OCI-LY7 (cell line): ENCODE measurements at regions not wholly inside any gene's neighbourhood (a gene's known extent, or its start where the extent isn't known, plus 50 kb on each side); places are given as distances from the start of the nearest gene placed in this dataset.

Experiments
- BruUV-seq: library from RNA; stranded (reverse); fragments of 400-500 nt; replicated peaks from 2 replicates; lab custom pipeline; 2021; lab: Mats Ljungman, UMichigan
- CTCF ChIA-PET: fragments of 300-600 bp; sonication (Branson Sonifier 250); formaldehyde crosslinking; loops from one replicate; lab custom pipeline; 2022; ENCODE audit warnings: antibody characterized with exemption; ENCODE audit not compliant: unreplicated experiment; lab: Charles Lee
- POLR2A ChIA-PET: fragments of 300-600 bp; sonication (Branson Sonifier 250); formaldehyde crosslinking; loops from one replicate; lab custom pipeline; 2022; ENCODE audit warnings: antibody characterized with exemption; lab: Charles Lee
- DNase-seq: peaks from one replicate; pipeline ENCODE4 v3.0.0-alpha.2; 2015; ENCODE audit warnings: low spot score
- H2AFZ ChIP-seq: fragments of 200-600 bp; sonication (generic), shearing (Covaris generic); 2 replicates; pipeline ENCODE4 v1.6.1; 2014; ENCODE audit warnings: mild to moderate bottlenecking, antibody characterized with exemption, low read length, moderate library complexity
- H3K27ac ChIP-seq: fragments of 200-600 bp; sonication (generic); 2 replicates; pipeline ENCODE4 v1.5.1; 2014; ENCODE audit warnings: mixed run types, low read depth, mild to moderate bottlenecking, moderate library complexity, low read length, inconsistent platforms; ENCODE audit not compliant: poor library complexity, severe bottlenecking
- H3K36me3 ChIP-seq: fragments of 200-600 bp; sonication (generic); 2 replicates; pipeline ENCODE4 v1.6.1; 2014; ENCODE audit warnings: mild to moderate bottlenecking, antibody characterized with exemption, low read length, moderate library complexity, mixed read lengths; ENCODE audit not compliant: insufficient read depth
- H3K4me1 ChIP-seq: fragments of 200-600 bp; sonication (generic); 2 replicates; pipeline ENCODE4 v1.5.1; 2014; ENCODE audit warnings: mild to moderate bottlenecking, low read length; ENCODE audit not compliant: insufficient read depth, poor library complexity, severe bottlenecking
- H3K4me2 ChIP-seq: fragments of 200-600 bp; sonication (generic); 2 replicates; pipeline ENCODE4 v1.6.1; 2014; ENCODE audit warnings: mild to moderate bottlenecking, low read length
- H3K4me3 ChIP-seq: fragments of 200-600 bp; sonication (generic); 2 replicates; pipeline ENCODE4 v1.5.1; 2014; ENCODE audit warnings: mild to moderate bottlenecking, low read depth, low read length; ENCODE audit not compliant: poor library complexity, severe bottlenecking
- H3K79me2 ChIP-seq: fragments of 200-600 bp; sonication (generic); 2 replicates; pipeline ENCODE4 v1.6.1; 2016; ENCODE audit warnings: low read depth, mild to moderate bottlenecking, low read length, moderate library complexity, mixed read lengths; ENCODE audit not compliant: insufficient read depth
- H3K9me2 ChIP-seq: fragments of 200-600 bp; sonication (generic); 2 replicates; pipeline ENCODE4 v1.6.1; 2016; ENCODE audit warnings: mild to moderate bottlenecking, low read length, mixed read lengths; ENCODE audit not compliant: insufficient read depth
- H3K9me3 ChIP-seq: fragments of 200-600 bp; sonication (generic); 2 replicates; pipeline ENCODE4 v1.6.1; 2014; ENCODE audit warnings: mild to moderate bottlenecking, mixed run types, low read length, mixed read lengths
- H4K20me1 ChIP-seq: fragments of 200-600 bp; sonication (generic); 2 replicates; pipeline ENCODE4 v1.6.1; 2014; ENCODE audit warnings: mild to moderate bottlenecking, antibody characterized with exemption, low read length, moderate library complexity, mixed read lengths; ENCODE audit not compliant: insufficient read depth
- EZH2phosphoT487 ChIP-seq: fragments of 200-600 bp; sonication (generic); IDR thresholded peaks from 2 replicates; pipeline ENCODE4 v1.6.1; 2018; ENCODE audit warnings: low read depth, borderline replicate concordance, mild to moderate bottlenecking, mixed run types, antibody characterized with exemption, low read length, moderate library complexity, mixed read lengths
- intact Hi-C: fragments of 100-400 bp; cut with micrococcal nuclease; formaldehyde crosslinking; loops from one replicate; pipeline ENCODE4 v1.10.0; 2022; ENCODE audit not compliant: unreplicated experiment
- TF ChIP-seq, protein P1 (sequence below): fragments of 200-600 bp; sonication (generic); conservative IDR thresholded peaks from 2 replicates; pipeline ENCODE4 v1.5.1; 2014; ENCODE audit warnings: mild to moderate bottlenecking, antibody characterized with exemption, low read length, moderate library complexity, mixed read lengths

DNA sequence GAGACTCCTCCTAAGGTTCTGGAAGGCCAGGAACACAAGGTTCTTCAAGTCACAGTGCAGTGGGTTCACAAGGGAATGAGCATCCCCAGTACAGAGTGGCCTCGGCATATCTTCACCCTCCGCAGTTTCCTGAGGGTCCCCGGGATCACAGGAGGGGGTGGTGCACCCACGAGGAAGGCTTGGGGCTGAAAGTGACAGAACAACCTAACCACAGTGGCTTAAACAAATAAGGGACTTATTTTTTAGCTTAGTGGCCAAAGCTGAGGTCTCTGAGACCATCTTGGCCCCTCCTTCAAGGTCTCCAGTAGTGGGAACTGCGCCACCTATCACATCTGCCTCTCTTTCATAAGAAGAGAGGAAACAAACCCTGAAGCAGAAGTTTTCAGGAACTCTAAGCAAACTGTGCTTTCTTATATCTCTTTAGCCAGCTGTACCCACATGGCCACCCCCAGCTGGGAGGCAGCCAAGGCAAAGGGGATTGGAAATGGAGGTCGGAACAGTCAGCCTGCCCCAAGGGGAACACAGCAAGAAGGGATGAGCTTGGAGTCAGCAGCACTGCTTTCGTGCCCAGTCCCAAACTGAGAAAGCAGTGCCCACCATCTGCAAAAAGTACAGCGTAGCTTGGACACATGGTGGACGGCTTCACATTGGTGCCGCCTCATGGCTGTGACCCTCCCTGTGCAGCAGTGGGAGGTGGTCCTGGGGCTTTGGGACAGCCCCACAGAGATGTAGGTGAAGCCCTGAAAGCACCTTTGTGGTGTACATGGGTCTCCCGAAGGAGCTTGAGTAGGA is 260.0 kb upstream of the ID2 start:
- H3K9me2 ChIP-seq, result no peaks in the 10 kb centered on the region
- no peak overlapping the region for H3K27ac ChIP-seq
- no peak for TF ChIP-seq EZH2phosphoT487
- TF ChIP-seq, protein P1, sequence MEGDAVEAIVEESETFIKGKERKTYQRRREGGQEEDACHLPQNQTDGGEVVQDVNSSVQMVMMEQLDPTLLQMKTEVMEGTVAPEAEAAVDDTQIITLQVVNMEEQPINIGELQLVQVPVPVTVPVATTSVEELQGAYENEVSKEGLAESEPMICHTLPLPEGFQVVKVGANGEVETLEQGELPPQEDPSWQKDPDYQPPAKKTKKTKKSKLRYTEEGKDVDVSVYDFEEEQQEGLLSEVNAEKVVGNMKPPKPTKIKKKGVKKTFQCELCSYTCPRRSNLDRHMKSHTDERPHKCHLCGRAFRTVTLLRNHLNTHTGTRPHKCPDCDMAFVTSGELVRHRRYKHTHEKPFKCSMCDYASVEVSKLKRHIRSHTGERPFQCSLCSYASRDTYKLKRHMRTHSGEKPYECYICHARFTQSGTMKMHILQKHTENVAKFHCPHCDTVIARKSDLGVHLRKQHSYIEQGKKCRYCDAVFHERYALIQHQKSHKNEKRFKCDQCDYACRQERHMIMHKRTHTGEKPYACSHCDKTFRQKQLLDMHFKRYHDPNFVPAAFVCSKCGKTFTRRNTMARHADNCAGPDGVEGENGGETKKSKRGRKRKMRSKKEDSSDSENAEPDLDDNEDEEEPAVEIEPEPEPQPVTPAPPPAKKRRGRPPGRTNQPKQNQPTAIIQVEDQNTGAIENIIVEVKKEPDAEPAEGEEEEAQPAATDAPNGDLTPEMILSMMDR, result peak; percentile 65
- ChIA-PET CTCF (interaction anchor here (0.6 to 1.5 kb wide), 2 partner anchors 11 to 125 kb away, joined by 4 read pairs; no protein-coding TSS in a partner anchor), POLR2A (interaction anchor here (0.6 to 1.2 kb wide), 4 partner anchors 15 to 1362 kb away, joined by 3 read pairs; no protein-coding TSS in a partner anchor)
- H3K4me3 ChIP-seq, result no peak overlapping the region
- H3K4me2 ChIP-seq, result peak overlapping the region; percentile 19
- intact Hi-C loops, result no loop called here
- no TSS peak for BruUV-seq
- H4K20me1 ChIP-seq, result no peaks in the 10 kb centered on the region
- no peaks in the 10 kb centered on the region for H3K36me3 ChIP-seq
- peak; percentile 49 for DNase-seq
- no peaks in the 10 kb centered on the region for H3K79me2 ChIP-seq
- peaks cover 12% of the 10 kb centered on the region for H3K4me1 ChIP-seq
- H3K9me3 ChIP-seq, result no peaks in the 10 kb centered on the region
- H2AFZ ChIP-seq, result no peak overlapping the region

DNA sequence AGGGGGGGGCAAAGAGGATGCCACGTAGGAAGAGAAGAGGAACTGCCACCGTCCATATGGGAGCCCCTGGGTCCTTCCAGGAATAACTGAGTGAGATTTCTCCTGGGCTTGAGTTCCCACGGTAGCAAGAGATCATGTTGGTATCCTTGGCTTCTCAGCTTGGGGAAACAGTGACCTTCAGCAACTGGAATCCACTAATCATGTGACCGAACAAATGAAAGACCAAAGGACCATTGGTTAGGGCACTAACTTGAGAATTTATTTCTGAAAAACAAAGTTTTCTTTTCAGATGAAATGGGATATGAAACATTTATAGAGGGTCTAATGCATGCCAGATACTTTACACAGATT is 259.4 kb upstream of the ID2 start:
- no peak overlapping the region for H3K27ac ChIP-seq
- H4K20me1 ChIP-seq, result no peaks in the 10 kb centered on the region
- no peak overlapping the region for H3K4me3 ChIP-seq
- no peaks in the 10 kb centered on the region for H3K9me2 ChIP-seq
- intact Hi-C loops, result no loop called here
- H2AFZ ChIP-seq, result no peak overlapping the region
- TF ChIP-seq EZH2phosphoT487, result no peak
- TF ChIP-seq, protein P1, result no peak
- no peak for DNase-seq
- H3K9me3 ChIP-seq, result no peaks in the 10 kb centered on the region
- H3K79me2 ChIP-seq, result no peaks in the 10 kb centered on the region
- peaks cover 12% of the 10 kb centered on the region for H3K4me1 ChIP-seq
- H3K4me2 ChIP-seq, result peak overlapping the region; percentile 19; the same call in 1 of the 2 replicates
- no peaks in the 10 kb centered on the region for H3K36me3 ChIP-seq
- no TSS peak for BruUV-seq
- CTCF ChIA-PET, result interaction anchor here (0.6 kb wide), 1 partner anchor 124 kb away, joined by 4 read pairs; no protein-coding TSS in a partner anchor
- POLR2A ChIA-PET, result interaction anchor here (0.7 kb wide), 1 partner anchor 1363 kb away, joined by 3 read pairs; no protein-coding TSS in a partner anchor
